ENCODE measurements at regions not wholly inside any gene's neighbourhood (a gene's known extent, or its start where the extent isn't known, plus 50 kb on each side); places are given as distances from the start of the nearest gene placed in this dataset.
A peak's percentile ranks its signal among the peaks of the same experiment; 100 is the strongest.

DNA sequence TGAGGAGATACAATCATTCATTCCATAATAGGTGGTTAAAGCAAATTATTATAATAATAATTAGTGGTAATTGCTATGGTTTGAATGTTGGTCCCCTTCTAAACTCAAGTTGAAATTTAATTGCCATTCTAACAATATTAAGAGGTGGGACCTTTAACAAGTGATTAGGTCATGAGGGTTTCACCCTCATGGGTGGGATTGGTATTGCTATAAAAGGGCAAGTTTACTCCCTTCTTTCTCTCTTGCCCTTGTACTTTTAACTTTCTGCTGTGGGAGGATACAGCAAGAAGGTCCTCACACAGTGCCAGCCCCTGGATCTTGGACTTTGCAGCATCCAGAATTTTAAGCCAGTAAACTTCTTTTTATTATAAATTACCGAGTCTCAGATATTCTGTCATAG, 101.9 kb upstream of the PARP8 start:
- H3K27ac ChIP-seq (ENCODE audit: low read depth, low read length, poor library complexity, severe bottlenecking): no peak overlapping the region
- DNase-seq (ENCODE audit: low spot score): no peak
- H3K4me1 ChIP-seq (ENCODE audit: insufficient read depth, low read length, poor library complexity, severe bottlenecking): peaks cover 10% of the 10 kb centered on the region
- intact Hi-C loops (cut with micrococcal nuclease; ENCODE audit: unreplicated experiment): loop anchor here (10.0 kb wide), 1 partner anchor 50 kb away; no protein-coding TSS in a partner anchor
- CTCF ChIA-PET (ENCODE audit: unreplicated experiment): no interaction called here
- H3K4me3 ChIP-seq (ENCODE audit: low read depth, low read length, poor library complexity, severe bottlenecking): no peak overlapping the region
- no peak overlapping the region for H3K4me2 ChIP-seq (ENCODE audit: low read length)
- H4K20me1 ChIP-seq (ENCODE audit: insufficient read depth, low read length): no peaks in the 10 kb centered on the region
- H3K79me2 ChIP-seq (ENCODE audit: insufficient read depth, low read depth, low read length): no peaks in the 10 kb centered on the region
- H3K9me2 ChIP-seq (ENCODE audit: insufficient read depth, low read length): no peaks in the 10 kb centered on the region
- no peak for TF ChIP-seq EZH2phosphoT487 (IDR thresholded peaks at IDR 0.05; ENCODE audit: borderline replicate concordance, low read depth, low read length)
- TF ChIP-seq, protein P1, sequence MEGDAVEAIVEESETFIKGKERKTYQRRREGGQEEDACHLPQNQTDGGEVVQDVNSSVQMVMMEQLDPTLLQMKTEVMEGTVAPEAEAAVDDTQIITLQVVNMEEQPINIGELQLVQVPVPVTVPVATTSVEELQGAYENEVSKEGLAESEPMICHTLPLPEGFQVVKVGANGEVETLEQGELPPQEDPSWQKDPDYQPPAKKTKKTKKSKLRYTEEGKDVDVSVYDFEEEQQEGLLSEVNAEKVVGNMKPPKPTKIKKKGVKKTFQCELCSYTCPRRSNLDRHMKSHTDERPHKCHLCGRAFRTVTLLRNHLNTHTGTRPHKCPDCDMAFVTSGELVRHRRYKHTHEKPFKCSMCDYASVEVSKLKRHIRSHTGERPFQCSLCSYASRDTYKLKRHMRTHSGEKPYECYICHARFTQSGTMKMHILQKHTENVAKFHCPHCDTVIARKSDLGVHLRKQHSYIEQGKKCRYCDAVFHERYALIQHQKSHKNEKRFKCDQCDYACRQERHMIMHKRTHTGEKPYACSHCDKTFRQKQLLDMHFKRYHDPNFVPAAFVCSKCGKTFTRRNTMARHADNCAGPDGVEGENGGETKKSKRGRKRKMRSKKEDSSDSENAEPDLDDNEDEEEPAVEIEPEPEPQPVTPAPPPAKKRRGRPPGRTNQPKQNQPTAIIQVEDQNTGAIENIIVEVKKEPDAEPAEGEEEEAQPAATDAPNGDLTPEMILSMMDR (conservative IDR thresholded peaks at IDR 0.05; ENCODE audit: low read length): no peak
- POLR2A ChIA-PET: no interaction called here
- no peak overlapping the region for H2AFZ ChIP-seq (ENCODE audit: low read length)
- H3K36me3 ChIP-seq (ENCODE audit: insufficient read depth, low read length): no peaks in the 10 kb centered on the region
- no peaks in the 10 kb centered on the region for H3K9me3 ChIP-seq (ENCODE audit: low read length)
- no TSS peak for BruUV-seq (replicated peaks)

DNA sequence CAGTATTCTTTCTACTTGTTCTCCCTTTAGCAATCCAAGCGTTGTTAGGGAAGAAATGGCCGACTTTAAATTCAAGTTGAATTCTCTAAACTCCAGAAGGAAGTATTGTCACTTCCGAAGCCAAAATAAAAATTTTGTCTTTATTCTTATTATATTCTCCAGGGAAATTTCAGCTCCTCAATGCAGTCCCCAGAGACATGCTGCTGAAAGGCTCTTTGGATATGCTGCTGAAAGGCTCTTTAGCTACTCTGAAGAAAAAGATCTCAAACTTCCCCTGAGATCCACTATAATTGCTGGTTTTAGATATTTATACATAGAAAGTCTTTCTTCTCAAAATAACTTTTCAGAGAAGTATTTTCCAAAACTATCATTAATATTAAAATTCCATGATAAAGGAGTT, 92.3 kb upstream of the PARP8 start:
- no peak overlapping the region for H3K27ac ChIP-seq (ENCODE audit: low read depth, low read length, poor library complexity, severe bottlenecking)
- DNase-seq (ENCODE audit: low spot score): no peak
- TF ChIP-seq EZH2phosphoT487 (IDR thresholded peaks at IDR 0.05; ENCODE audit: borderline replicate concordance, low read depth, low read length): no peak
- TF ChIP-seq, protein P1 (conservative IDR thresholded peaks at IDR 0.05; ENCODE audit: low read length): no peak
- ChIA-PET POLR2A (interaction anchor here (0.7 to 1.2 kb wide), 5 partner anchors 13 to 271 kb away, joined by 3 read pairs; no protein-coding TSS in a partner anchor), CTCF (ENCODE audit: unreplicated experiment) (no interaction called here)
- intact Hi-C loops (cut with micrococcal nuclease; ENCODE audit: unreplicated experiment): no loop called here
- H3K36me3 ChIP-seq (ENCODE audit: insufficient read depth, low read length): no peaks in the 10 kb centered on the region
- H3K4me2 ChIP-seq (ENCODE audit: low read length): peak overlapping the region; percentile 15; the same call in 1 of the 2 replicates
- H3K79me2 ChIP-seq (ENCODE audit: insufficient read depth, low read depth, low read length): no peaks in the 10 kb centered on the region
- no peaks in the 10 kb centered on the region for H3K9me2 ChIP-seq (ENCODE audit: insufficient read depth, low read length)
- H3K4me1 ChIP-seq (ENCODE audit: insufficient read depth, low read length, poor library complexity, severe bottlenecking): no peaks in the 10 kb centered on the region
- H3K9me3 ChIP-seq (ENCODE audit: low read length): no peaks in the 10 kb centered on the region
- H3K4me3 ChIP-seq (ENCODE audit: low read depth, low read length, poor library complexity, severe bottlenecking): no peak overlapping the region
- H4K20me1 ChIP-seq (ENCODE audit: insufficient read depth, low read length): no peaks in the 10 kb centered on the region
- H2AFZ ChIP-seq (ENCODE audit: low read length): peak overlapping the region; percentile 61
- no TSS peak for BruUV-seq (replicated peaks)

DNA sequence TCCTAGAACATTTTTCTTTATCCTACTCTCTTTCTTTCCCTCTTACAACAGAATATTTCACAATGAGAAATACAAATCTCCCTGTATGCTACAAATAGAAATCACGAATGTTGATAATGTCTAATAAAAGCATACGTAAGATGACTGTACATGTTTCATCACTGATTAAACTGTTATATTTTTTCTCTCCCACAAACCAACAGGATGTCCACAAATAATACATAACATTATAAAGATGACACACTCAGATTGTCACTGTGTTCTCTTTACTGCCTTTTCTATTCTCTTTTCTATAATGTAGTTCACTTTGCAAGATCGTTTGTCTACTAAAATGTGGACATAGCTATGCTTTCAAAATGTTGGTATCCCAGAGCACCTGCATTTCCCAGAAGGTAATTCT, 90.7 kb upstream of the PARP8 start:
- ChIA-PET CTCF (ENCODE audit: unreplicated experiment) (no interaction called here), POLR2A (interaction anchor here (0.7 kb wide), 1 partner anchor 286 kb away, joined by 3 read pairs; no protein-coding TSS in a partner anchor)
- TF ChIP-seq, protein P1 (conservative IDR thresholded peaks at IDR 0.05; ENCODE audit: low read length): no peak
- no peak for DNase-seq (ENCODE audit: low spot score)
- H3K36me3 ChIP-seq (ENCODE audit: insufficient read depth, low read length): no peaks in the 10 kb centered on the region
- H3K9me3 ChIP-seq (ENCODE audit: low read length): no peaks in the 10 kb centered on the region
- no peak overlapping the region for H3K27ac ChIP-seq (ENCODE audit: low read depth, low read length, poor library complexity, severe bottlenecking)
- no peak overlapping the region for H3K4me2 ChIP-seq (ENCODE audit: low read length)
- BruUV-seq (replicated peaks): no TSS peak
- no peaks in the 10 kb centered on the region for H3K79me2 ChIP-seq (ENCODE audit: insufficient read depth, low read depth, low read length)
- H2AFZ ChIP-seq (ENCODE audit: low read length): no peak overlapping the region
- no peaks in the 10 kb centered on the region for H3K4me1 ChIP-seq (ENCODE audit: insufficient read depth, low read length, poor library complexity, severe bottlenecking)
- H4K20me1 ChIP-seq (ENCODE audit: insufficient read depth, low read length): no peaks in the 10 kb centered on the region
- H3K9me2 ChIP-seq (ENCODE audit: insufficient read depth, low read length): no peaks in the 10 kb centered on the region
- intact Hi-C loops (cut with micrococcal nuclease; ENCODE audit: unreplicated experiment): no loop called here
- no peak overlapping the region for H3K4me3 ChIP-seq (ENCODE audit: low read depth, low read length, poor library complexity, severe bottlenecking)
